Renal cortex interstitium (tissue), 11 donors: ENCODE measurements at regions not wholly inside any gene's neighbourhood (a gene's known extent, or its start where the extent isn't known, plus 50 kb on each side); places are given as distances from the start of the nearest gene placed in this dataset.
A peak's percentile ranks its signal among the peaks of the same experiment; 100 is the strongest.
"Not testable (repeated sequence)": the region's sequence is repeated elsewhere in the genome, so short reads cannot be mapped to it uniquely, and the experiment has no call there.

Experiments
- DNase-seq, 11 donors: peaks; one replicate each; pipeline ENCODE4 v3.0.0-alpha.2; 2013; ENCODE audit warnings: low read depth in 9 of 11, low spot score in 4 of 11; ENCODE audit errors: extremely low read depth in 1 of 11

GRCh38 chr3:16063603-16064002 lies 110.9 kb upstream of the GALNT15 start:
- DNase-seq: no peak

- no peak for DNase-seq
These were observed 109.7 kb upstream of the GALNT15 start for GRCh38 chr3:16064642-16065414.

GRCh38 chr3:16066545-16066944 lies 107.9 kb upstream of the GALNT15 start:
- no peak for DNase-seq

- no peak for DNase-seq
These were observed 107.5 kb upstream of the GALNT15 start for GRCh38 chr3:16066975-16067374.

- peak in 1 of 11 donors; percentile 39 for DNase-seq
These were observed 106.5 kb upstream of the GALNT15 start for GRCh38 chr3:16067837-16068471.

- DNase-seq: no peak
These were observed 105.1 kb upstream of the GALNT15 start for GRCh38 chr3:16069149-16069922.

- DNase-seq: no peak
These were observed 103.8 kb upstream of the GALNT15 start for GRCh38 chr3:16070707-16071106.

- peak in 1 of 11 donors; percentile 50 for DNase-seq
These were observed 103.3 kb upstream of the GALNT15 start for GRCh38 chr3:16071206-16071605.

GRCh38 chr3:16072420-16073110 lies 101.9 kb upstream of the GALNT15 start:
- no peak for DNase-seq

- DNase-seq: no peak
These were observed 101.3 kb upstream of the GALNT15 start for GRCh38 chr3:16073203-16073602.

- DNase-seq: not testable (repeated sequence)
These were observed 100.3 kb upstream of the GALNT15 start for GRCh38 chr3:16073990-16074671.

- DNase-seq: no peak
These were observed 98.8 kb upstream of the GALNT15 start for GRCh38 chr3:16075647-16076046.

- DNase-seq: no peak
These were observed 97.9 kb upstream of the GALNT15 start for GRCh38 chr3:16076564-16076963.

GRCh38 chr3:16077146-16077545 lies 97.3 kb upstream of the GALNT15 start:
- DNase-seq: not testable (repeated sequence)

GRCh38 chr3:16077681-16078080 lies 96.8 kb upstream of the GALNT15 start:
- DNase-seq: not testable (repeated sequence)

GRCh38 chr3:16079519-16079918 lies 95.0 kb upstream of the GALNT15 start:
- no peak for DNase-seq

GRCh38 chr3:16081661-16082060 lies 92.8 kb upstream of the GALNT15 start:
- no peak for DNase-seq

GRCh38 chr3:16084887-16085286 lies 89.6 kb upstream of the GALNT15 start:
- no peak for DNase-seq

- DNase-seq: no peak
These were observed 89.1 kb upstream of the GALNT15 start for GRCh38 chr3:16085410-16085809.
